ENCODE measurements at regions not wholly inside any gene's neighbourhood (a gene's known extent, or its start where the extent isn't known, plus 50 kb on each side); places are given as distances from the start of the nearest gene placed in this dataset.
"Not testable (repeated sequence)": the region's sequence is repeated elsewhere in the genome, so short reads cannot be mapped to it uniquely, and the experiment has no call there.

GRCh38 chrX:131650637-131651410 is 107.0 kb downstream of the OR13H1 start:
- CTCF ChIA-PET (ENCODE audit: low intra/inter-chr PET ratio, low total read pairs) = no interaction called here
- H3K4me3 ChIP-seq (replicated peaks in 1 of 3; ENCODE audit: insufficient read depth in 1 of 3, low read depth in 2 of 3, low read length in 3 of 3) = no peak overlapping the region
- H3K9me3 ChIP-seq (ENCODE audit: low read length) = no peaks in the 10 kb centered on the region
- TF ChIP-seq ZBTB43 (CRISPR knock-in tag; conservative IDR thresholded peaks at IDR 0.05) (no peak), ZNF441 (CRISPR knock-in tag; IDR thresholded peaks at IDR 0.05; ENCODE audit: borderline replicate concordance) (no peak)
- 0% methylated on average over 2 of the region's 4 CpGs for WGBS (ENCODE audit: low lambda C conversion rate)
- intact Hi-C loops (cut with micrococcal nuclease; ENCODE audit: unreplicated experiment) = no loop called here
- no peaks in the 10 kb centered on the region for H3K79me2 ChIP-seq (ENCODE audit: insufficient read depth, low read length)
- DNase-seq (ENCODE audit: low spot score) = no peak
- no peak for ATAC-seq
- POLR2A ChIA-PET = no interaction called here
- H2AFZ ChIP-seq (ENCODE audit: low read length) = no peak overlapping the region
- no peak for FAIRE-seq
- no peaks in the 10 kb centered on the region for H4K20me1 ChIP-seq (ENCODE audit: insufficient read depth, low read length)
- no TSS peak for BruUV-seq (replicated peaks)
- no peaks in the 10 kb centered on the region for H3K27me3 ChIP-seq (ENCODE audit: control insufficient read depth in 1 of 2, insufficient read depth in 2 of 2, low read length in 2 of 2)
- H3K4me2 ChIP-seq (ENCODE audit: low read depth, low read length) = no peak overlapping the region
- H3K4me1 ChIP-seq (ENCODE audit: insufficient read depth, low read length) = no peaks in the 10 kb centered on the region
- no peak overlapping the region for H3K9ac ChIP-seq (ENCODE audit: insufficient read depth, low read depth, low read length)
- in situ Hi-C loops (cut with HindIII; ENCODE audit: extremely low pct_ligation_motif_present, low pct_unique_long_range_greater_than_20kb) = no loop called here
- no peaks in the 10 kb centered on the region for H3K36me3 ChIP-seq (replicated peaks in 1 of 2; ENCODE audit: control insufficient read depth in 1 of 2, insufficient read depth in 2 of 2, low read length in 2 of 2)
- no peak overlapping the region for H3K27ac ChIP-seq (ENCODE audit: extremely low read length, insufficient read depth, low read length)

- DNase-seq (ENCODE audit: low spot score); CTCF ChIA-PET (ENCODE audit: low intra/inter-chr PET ratio, low total read pairs); intact Hi-C loops (cut with micrococcal nuclease; ENCODE audit: unreplicated experiment); ATAC-seq; H3K9me3 ChIP-seq (ENCODE audit: low read length); POLR2A ChIA-PET; H3K4me2 ChIP-seq (ENCODE audit: low read depth, low read length); H3K79me2 ChIP-seq (ENCODE audit: insufficient read depth, low read length); H3K27me3 ChIP-seq (ENCODE audit: control insufficient read depth in 1 of 2, insufficient read depth in 2 of 2, low read length in 2 of 2); H4K20me1 ChIP-seq (ENCODE audit: insufficient read depth, low read length); BruUV-seq (replicated peaks); H3K4me1 ChIP-seq (ENCODE audit: insufficient read depth, low read length); H3K36me3 ChIP-seq (replicated peaks in 1 of 2; ENCODE audit: control insufficient read depth in 1 of 2, insufficient read depth in 2 of 2, low read length in 2 of 2); FAIRE-seq; in situ Hi-C loops (cut with HindIII; ENCODE audit: extremely low pct_ligation_motif_present, low pct_unique_long_range_greater_than_20kb); H3K27ac ChIP-seq (ENCODE audit: extremely low read length, insufficient read depth, low read length); H3K9ac ChIP-seq (ENCODE audit: insufficient read depth, low read depth, low read length); H2AFZ ChIP-seq (ENCODE audit: low read length); H3K4me3 ChIP-seq (replicated peaks in 1 of 3; ENCODE audit: insufficient read depth in 1 of 3, low read depth in 2 of 3, low read length in 3 of 3): not testable (repeated sequence)
- whole genome bisulfite sequencing (ENCODE audit: low lambda C conversion rate) = 67% methylated on average over 3 of the region's 9 CpGs
Observed at GRCh38 chrX:131663726-131664125, 119.9 kb downstream of the OR13H1 start.

Data from HepG2 (cell line).